Osteoblast (primary cell): ENCODE measurements at regions not wholly inside any gene's neighbourhood (a gene's known extent, or its start where the extent isn't known, plus 50 kb on each side); places are given as distances from the start of the nearest gene placed in this dataset.

Source experiments
- DNase-seq: peaks from one replicate; pipeline ENCODE4 v3.0.0; 2011; ENCODE audit warnings: low spot score, mixed read lengths; ENCODE audit not compliant: insufficient read length; ENCODE audit errors: missing footprints
- H2AFZ ChIP-seq: 2 replicates; pipeline ENCODE4 v1.6.0; 2011; ENCODE audit warnings: mild to moderate bottlenecking, low read length
- H3K27ac ChIP-seq: 2 replicates; pipeline ENCODE4 v1.5.1; 2011; ENCODE audit warnings: mild to moderate bottlenecking, low read depth, low read length, moderate library complexity
- H3K27me3 ChIP-seq: 2 replicates; pipeline ENCODE4 v1.6.0; 2012; ENCODE audit warnings: mild to moderate bottlenecking, control low read depth, inconsistent platforms, low read length, moderate library complexity; ENCODE audit not compliant: insufficient read depth
- H3K36me3 ChIP-seq: 2 replicates; pipeline ENCODE4 v1.5.1; 2011; ENCODE audit warnings: mild to moderate bottlenecking, low read length, control low read depth, moderate library complexity; ENCODE audit not compliant: insufficient read depth
- H3K4me1 ChIP-seq: 2 replicates; pipeline ENCODE4 v1.5.1; 2011; ENCODE audit warnings: mild to moderate bottlenecking, low read length, control low read depth, moderate library complexity; ENCODE audit not compliant: insufficient read depth
- H3K4me2 ChIP-seq: 2 replicates; pipeline ENCODE4 v1.6.0; 2011; ENCODE audit warnings: mild to moderate bottlenecking, low read length; ENCODE audit not compliant: insufficient read depth
- H3K4me3 ChIP-seq: fragments of 200-600 bp; sonication (generic); 3 replicates; pipeline ENCODE4 v1.5.1; 2012; ENCODE audit warnings: mild to moderate bottlenecking, low read length, inconsistent platforms; ENCODE audit not compliant: insufficient read depth
- H3K79me2 ChIP-seq: 2 replicates; pipeline ENCODE4 v1.6.0; 2012; ENCODE audit warnings: mild to moderate bottlenecking, low read length, control low read depth, inconsistent platforms; ENCODE audit not compliant: insufficient read depth
- H3K9me3 ChIP-seq: 2 replicates; pipeline ENCODE4 v1.5.1; 2011; ENCODE audit warnings: low read depth, low read length, control low read depth
- H4K20me1 ChIP-seq: 2 replicates; pipeline ENCODE4 v1.6.0; 2012; ENCODE audit warnings: mild to moderate bottlenecking, low read length, control low read depth; ENCODE audit not compliant: insufficient read depth
- TF ChIP-seq, protein P1 (sequence below): IDR thresholded peaks from 2 replicates; pipeline ENCODE4 v1.5.1; 2011; ENCODE audit warnings: mild to moderate bottlenecking, low read depth, low read length, moderate library complexity; ENCODE audit errors: extremely low read depth

- Histone ChIP-seq H4K20me1 (no peaks in the 10 kb centered on the region), H3K79me2 (no peaks in the 10 kb centered on the region), H3K4me3 (no peak overlapping the region), H3K4me2 (no peak overlapping the region), H3K27ac (no peak overlapping the region), H2AFZ (no peak overlapping the region), H3K9me3 (no peaks in the 10 kb centered on the region), H3K4me1 (no peaks in the 10 kb centered on the region), H3K27me3 (no peaks in the 10 kb centered on the region), H3K36me3 (no peaks in the 10 kb centered on the region)
- TF ChIP-seq, protein P1, sequence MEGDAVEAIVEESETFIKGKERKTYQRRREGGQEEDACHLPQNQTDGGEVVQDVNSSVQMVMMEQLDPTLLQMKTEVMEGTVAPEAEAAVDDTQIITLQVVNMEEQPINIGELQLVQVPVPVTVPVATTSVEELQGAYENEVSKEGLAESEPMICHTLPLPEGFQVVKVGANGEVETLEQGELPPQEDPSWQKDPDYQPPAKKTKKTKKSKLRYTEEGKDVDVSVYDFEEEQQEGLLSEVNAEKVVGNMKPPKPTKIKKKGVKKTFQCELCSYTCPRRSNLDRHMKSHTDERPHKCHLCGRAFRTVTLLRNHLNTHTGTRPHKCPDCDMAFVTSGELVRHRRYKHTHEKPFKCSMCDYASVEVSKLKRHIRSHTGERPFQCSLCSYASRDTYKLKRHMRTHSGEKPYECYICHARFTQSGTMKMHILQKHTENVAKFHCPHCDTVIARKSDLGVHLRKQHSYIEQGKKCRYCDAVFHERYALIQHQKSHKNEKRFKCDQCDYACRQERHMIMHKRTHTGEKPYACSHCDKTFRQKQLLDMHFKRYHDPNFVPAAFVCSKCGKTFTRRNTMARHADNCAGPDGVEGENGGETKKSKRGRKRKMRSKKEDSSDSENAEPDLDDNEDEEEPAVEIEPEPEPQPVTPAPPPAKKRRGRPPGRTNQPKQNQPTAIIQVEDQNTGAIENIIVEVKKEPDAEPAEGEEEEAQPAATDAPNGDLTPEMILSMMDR, result no peak
- DNase-seq, result no peak
These were observed 102.6 kb downstream of the PLG start for GRCh38 chr6:160804639-160805038.

GRCh38 chr6:160808263-160808662 is 106.2 kb downstream of the PLG start:
- H2AFZ ChIP-seq, result no peak overlapping the region
- no peaks in the 10 kb centered on the region for H3K4me1 ChIP-seq
- no peaks in the 10 kb centered on the region for H3K27me3 ChIP-seq
- DNase-seq, result no peak
- H3K9me3 ChIP-seq, result no peaks in the 10 kb centered on the region
- H4K20me1 ChIP-seq, result no peaks in the 10 kb centered on the region
- TF ChIP-seq, protein P1, result no peak
- H3K27ac ChIP-seq, result no peak overlapping the region
- no peak overlapping the region for H3K4me3 ChIP-seq
- no peaks in the 10 kb centered on the region for H3K36me3 ChIP-seq
- H3K4me2 ChIP-seq, result no peak overlapping the region
- H3K79me2 ChIP-seq, result no peaks in the 10 kb centered on the region

- Histone ChIP-seq H3K36me3 (no peaks in the 10 kb centered on the region), H3K4me3 (no peak overlapping the region), H2AFZ (no peak overlapping the region), H3K9me3 (no peaks in the 10 kb centered on the region), H3K79me2 (no peaks in the 10 kb centered on the region), H4K20me1 (no peaks in the 10 kb centered on the region), H3K27me3 (no peaks in the 10 kb centered on the region), H3K4me1 (no peaks in the 10 kb centered on the region), H3K27ac (no peak overlapping the region), H3K4me2 (no peak overlapping the region)
- TF ChIP-seq, protein P1, result no peak
- no peak for DNase-seq
These were observed 108.2 kb downstream of the PLG start for GRCh38 chr6:160810238-160810637.

DNA sequence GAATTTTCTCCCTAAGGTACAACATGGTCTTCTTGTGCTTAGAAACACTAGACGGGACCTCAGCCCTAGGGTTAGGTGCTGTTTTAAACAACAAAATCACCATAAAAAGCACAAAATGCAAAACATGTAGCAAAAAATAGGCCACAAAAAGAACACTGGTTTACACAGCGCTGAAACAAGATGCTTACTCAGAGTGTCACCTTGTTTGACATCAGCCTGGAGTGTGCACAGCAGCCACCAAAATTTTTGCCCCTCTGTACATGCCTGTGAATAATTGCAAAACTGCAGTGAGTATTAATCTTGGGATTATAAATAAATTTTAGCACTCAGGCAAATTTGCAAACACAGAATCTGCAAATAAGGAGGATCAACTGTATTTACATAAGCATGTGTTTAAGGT is 110.1 kb downstream of the PLG start:
- no peaks in the 10 kb centered on the region for H4K20me1 ChIP-seq
- no peaks in the 10 kb centered on the region for H3K79me2 ChIP-seq
- no peak overlapping the region for H3K4me3 ChIP-seq
- H2AFZ ChIP-seq, result no peak overlapping the region
- H3K9me3 ChIP-seq, result no peaks in the 10 kb centered on the region
- no peak for DNase-seq
- no peak overlapping the region for H3K27ac ChIP-seq
- TF ChIP-seq, protein P1, result no peak
- no peak overlapping the region for H3K4me2 ChIP-seq
- no peaks in the 10 kb centered on the region for H3K36me3 ChIP-seq
- no peaks in the 10 kb centered on the region for H3K27me3 ChIP-seq
- no peaks in the 10 kb centered on the region for H3K4me1 ChIP-seq
